ENCODE measurements at regions not wholly inside any gene's neighbourhood (a gene's known extent, or its start where the extent isn't known, plus 50 kb on each side); places are given as distances from the start of the nearest gene placed in this dataset.
A peak's percentile ranks its signal among the peaks of the same experiment; 100 is the strongest.

DNA sequence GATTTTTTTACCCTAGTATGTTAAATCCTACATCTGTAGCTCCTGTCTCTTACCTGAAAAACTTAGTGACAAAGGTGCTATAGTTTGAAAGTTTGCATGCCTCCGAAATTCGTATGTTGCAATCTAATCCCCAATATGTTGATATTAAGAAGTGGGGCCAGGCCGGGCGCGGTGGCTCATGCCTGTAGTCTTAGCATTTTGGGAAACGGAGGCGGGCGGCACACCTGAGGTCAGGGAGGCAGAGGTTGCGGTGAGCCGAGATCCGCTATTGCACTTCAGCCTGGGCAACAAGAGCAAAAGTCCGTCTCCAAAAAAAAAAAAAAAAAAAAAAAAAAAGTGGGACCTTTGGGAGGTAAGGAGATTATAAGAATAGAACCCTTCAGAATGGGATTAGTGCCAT, 471.3 kb upstream of the TECRL start:
- DNase-seq (ENCODE audit: low read depth in 4 of 6, low spot score in 6 of 6) = no peak
- Histone ChIP-seq H3K27ac (ENCODE audit: low read depth, low read length) (no peak overlapping the region), H3K4me1 (ENCODE audit: control insufficient read depth, insufficient read depth, low read length) (no peaks in the 10 kb centered on the region), H3K27me3 (ENCODE audit: control insufficient read depth, insufficient read depth, low read length) (no peaks in the 10 kb centered on the region), H3K9me3 (ENCODE audit: control insufficient read depth, insufficient read depth, low read length) (no peaks in the 10 kb centered on the region), H3K4me3 (ENCODE audit: low read depth, low read length) (no peak overlapping the region), H3K36me3 (ENCODE audit: control insufficient read depth, insufficient read depth, low read length) (no peaks in the 10 kb centered on the region)
- WGBS (ENCODE audit: insufficient coverage) = 97% methylated on average over 10 of the region's 12 CpGs

DNA sequence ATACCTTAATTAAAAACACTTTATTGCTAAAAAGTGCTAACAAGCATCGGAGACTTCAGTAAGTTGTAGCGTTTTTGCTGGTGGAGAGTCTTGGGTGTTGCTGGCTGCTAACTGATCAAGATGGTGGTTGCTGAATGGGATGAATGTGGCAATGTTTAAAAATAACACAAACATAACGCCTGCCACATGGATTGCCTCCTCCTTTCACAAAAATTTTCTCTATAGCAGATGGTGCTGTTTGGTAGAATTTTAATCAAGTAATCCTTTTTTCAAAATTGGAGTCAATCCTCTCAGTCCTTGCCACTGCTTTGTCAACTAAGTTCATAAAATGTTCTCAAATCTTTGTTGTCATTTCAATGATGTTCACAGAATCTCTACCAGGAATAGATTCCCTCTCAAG, 466.8 kb upstream of the TECRL start:
- WGBS (ENCODE audit: insufficient coverage) = no CpG with 5 or more reads among the region's 3 CpGs

DNA sequence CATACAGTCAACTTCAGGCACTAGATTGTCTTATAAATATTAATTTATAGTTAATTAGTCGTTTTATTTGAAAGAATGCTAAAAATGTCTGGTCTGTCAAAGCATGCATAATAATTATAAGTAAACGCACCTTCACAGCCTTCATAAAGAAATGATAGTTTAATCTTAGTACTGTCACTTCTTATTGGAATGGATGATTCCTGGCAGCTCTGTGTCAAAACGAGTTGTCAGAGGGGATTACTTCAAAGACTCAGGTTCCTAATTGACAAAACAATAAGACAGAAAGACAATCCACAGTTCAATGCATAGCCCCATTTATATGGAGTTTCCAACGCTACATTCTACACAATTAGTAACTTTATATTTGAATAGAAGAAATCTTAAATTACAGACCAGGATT, 461.3 kb upstream of the TECRL start:
- Histone ChIP-seq H3K27ac (ENCODE audit: low read depth, low read length) (no peak overlapping the region), H3K36me3 (ENCODE audit: control insufficient read depth, insufficient read depth, low read length) (no peaks in the 10 kb centered on the region), H3K27me3 (ENCODE audit: control insufficient read depth, insufficient read depth, low read length) (no peaks in the 10 kb centered on the region), H3K9me3 (ENCODE audit: control insufficient read depth, insufficient read depth, low read length) (no peaks in the 10 kb centered on the region), H3K4me1 (ENCODE audit: control insufficient read depth, insufficient read depth, low read length) (no peaks in the 10 kb centered on the region), H3K4me3 (ENCODE audit: low read depth, low read length) (no peak overlapping the region)
- WGBS (ENCODE audit: insufficient coverage) = no CpG with 5 or more reads among the region's 4 CpGs
- DNase-seq (ENCODE audit: low read depth in 4 of 6, low spot score in 6 of 6) = no peak

More for the DNA sequence above, 466.8 kb upstream of the TECRL start:
- no peaks in the 10 kb centered on the region for H3K27me3 ChIP-seq (ENCODE audit: control insufficient read depth, insufficient read depth, low read length)
- no peak overlapping the region for H3K4me3 ChIP-seq (ENCODE audit: low read depth, low read length)
- H3K27ac ChIP-seq (ENCODE audit: low read depth, low read length) = no peak overlapping the region
- H3K36me3 ChIP-seq (ENCODE audit: control insufficient read depth, insufficient read depth, low read length) = no peaks in the 10 kb centered on the region
- H3K9me3 ChIP-seq (ENCODE audit: control insufficient read depth, insufficient read depth, low read length) = no peaks in the 10 kb centered on the region
- no peaks in the 10 kb centered on the region for H3K4me1 ChIP-seq (ENCODE audit: control insufficient read depth, insufficient read depth, low read length)
- DNase-seq (ENCODE audit: low read depth in 4 of 6, low spot score in 6 of 6) = peak in 1 of 6 donors; percentile 87

DNA sequence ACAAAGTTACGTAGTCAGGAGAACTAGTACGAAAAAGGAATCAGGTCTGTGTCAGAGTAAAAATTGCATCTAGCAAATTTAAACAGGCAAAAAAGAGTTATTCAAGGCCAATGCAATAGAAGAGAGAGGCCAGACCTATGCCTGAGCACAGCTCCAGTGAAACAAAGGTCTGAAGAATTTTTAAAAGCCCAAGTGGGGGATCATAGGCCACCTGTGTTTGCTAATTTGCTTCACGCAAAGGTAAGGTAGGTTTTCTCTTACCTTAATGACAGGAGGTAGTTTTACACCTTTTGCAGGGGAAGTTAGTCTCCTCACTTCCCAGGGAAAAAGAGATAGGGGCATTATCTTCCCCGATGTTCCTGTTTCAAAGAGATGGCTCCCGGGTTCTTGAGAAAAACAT, 448.6 kb upstream of the TECRL start:
- Histone ChIP-seq H3K27ac (ENCODE audit: low read depth, low read length) (no peak overlapping the region), H3K4me3 (ENCODE audit: low read depth, low read length) (no peak overlapping the region), H3K36me3 (ENCODE audit: control insufficient read depth, insufficient read depth, low read length) (no peaks in the 10 kb centered on the region), H3K9me3 (ENCODE audit: control insufficient read depth, insufficient read depth, low read length) (no peaks in the 10 kb centered on the region), H3K4me1 (ENCODE audit: control insufficient read depth, insufficient read depth, low read length) (no peaks in the 10 kb centered on the region), H3K27me3 (ENCODE audit: control insufficient read depth, insufficient read depth, low read length) (no peaks in the 10 kb centered on the region)
- 52% methylated on average over 4 of the region's 5 CpGs for WGBS (ENCODE audit: insufficient coverage)
- DNase-seq (ENCODE audit: low read depth in 4 of 6, low spot score in 6 of 6) = no peak

DNA sequence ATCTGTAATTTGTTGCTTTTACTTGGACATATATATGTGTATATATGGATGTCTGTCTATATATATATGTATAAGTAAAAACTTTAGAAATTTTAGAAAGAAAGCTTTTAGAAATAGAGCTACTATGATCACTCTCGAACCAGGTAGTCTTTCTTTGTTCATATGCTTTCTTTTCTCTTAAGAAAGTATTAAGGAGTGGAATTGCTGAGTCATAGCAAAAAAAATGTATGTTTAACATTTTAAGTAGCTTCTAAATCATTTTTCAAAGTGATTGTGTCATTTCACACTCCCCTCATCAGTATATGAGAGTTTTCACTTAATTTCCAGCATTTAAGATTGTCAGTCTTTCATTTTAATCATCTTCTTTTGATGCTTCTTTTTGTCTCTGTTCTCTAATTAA, 447.9 kb upstream of the TECRL start:
- no peak overlapping the region for H3K4me3 ChIP-seq (ENCODE audit: low read depth, low read length)
- no CpG with 5 or more reads among the region's 1 CpG for WGBS (ENCODE audit: insufficient coverage)
- H3K9me3 ChIP-seq (ENCODE audit: control insufficient read depth, insufficient read depth, low read length) = no peaks in the 10 kb centered on the region
- DNase-seq (ENCODE audit: low read depth in 4 of 6, low spot score in 6 of 6) = no peak
- H3K36me3 ChIP-seq (ENCODE audit: control insufficient read depth, insufficient read depth, low read length) = no peaks in the 10 kb centered on the region
- H3K4me1 ChIP-seq (ENCODE audit: control insufficient read depth, insufficient read depth, low read length) = no peaks in the 10 kb centered on the region
- H3K27me3 ChIP-seq (ENCODE audit: control insufficient read depth, insufficient read depth, low read length) = no peaks in the 10 kb centered on the region
- H3K27ac ChIP-seq (ENCODE audit: low read depth, low read length) = no peak overlapping the region

DNA sequence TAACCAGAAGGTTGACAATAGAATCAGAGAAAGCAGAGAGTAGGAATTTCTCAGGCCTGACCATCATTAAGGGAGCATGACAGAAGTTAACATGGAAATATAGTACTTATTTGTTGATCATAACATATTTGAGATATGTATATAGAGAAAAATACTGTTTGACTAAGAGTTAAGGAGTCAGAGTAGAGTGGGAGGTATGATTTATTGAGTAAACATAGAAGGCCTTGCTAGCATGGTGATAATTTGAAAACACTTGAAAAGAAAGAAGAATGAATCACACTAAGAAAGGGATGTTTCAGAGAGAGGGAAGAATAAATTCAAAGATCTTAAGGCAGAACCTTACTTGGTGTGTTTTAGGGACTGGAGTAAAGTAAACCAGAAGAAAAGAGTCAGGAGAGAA, 437.2 kb upstream of the TECRL start:
- H3K9me3 ChIP-seq (ENCODE audit: control insufficient read depth, insufficient read depth, low read length) = no peaks in the 10 kb centered on the region
- H3K27ac ChIP-seq (ENCODE audit: low read depth, low read length) = no peak overlapping the region
- no peaks in the 10 kb centered on the region for H3K36me3 ChIP-seq (ENCODE audit: control insufficient read depth, insufficient read depth, low read length)
- H3K4me1 ChIP-seq (ENCODE audit: control insufficient read depth, insufficient read depth, low read length) = no peaks in the 10 kb centered on the region
- DNase-seq (ENCODE audit: low read depth in 4 of 6, low spot score in 6 of 6) = no peak
- H3K27me3 ChIP-seq (ENCODE audit: control insufficient read depth, insufficient read depth, low read length) = no peaks in the 10 kb centered on the region
- no peak overlapping the region for H3K4me3 ChIP-seq (ENCODE audit: low read depth, low read length)

DNA sequence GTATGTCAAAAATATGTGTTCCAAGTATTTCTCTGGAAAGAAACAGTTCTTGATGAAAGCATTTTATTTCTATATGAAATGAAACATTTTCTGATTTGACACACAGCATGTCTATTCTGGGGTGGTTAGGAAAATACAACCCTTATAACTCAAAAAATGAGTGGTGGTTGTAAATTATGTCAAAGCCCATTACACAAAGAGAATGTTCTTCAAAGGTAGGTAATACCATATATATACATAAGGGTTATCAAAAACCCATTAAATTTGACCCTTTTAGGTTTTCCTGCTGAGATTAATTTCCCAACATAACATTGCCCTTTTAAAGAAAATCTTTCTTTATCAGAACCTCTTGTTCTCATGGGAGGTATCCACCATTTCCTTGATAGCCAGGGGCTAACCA, 420.5 kb upstream of the TECRL start:
- no peaks in the 10 kb centered on the region for H3K27me3 ChIP-seq (ENCODE audit: control insufficient read depth, insufficient read depth, low read length)
- H3K4me1 ChIP-seq (ENCODE audit: control insufficient read depth, insufficient read depth, low read length) = no peaks in the 10 kb centered on the region
- no peak for DNase-seq (ENCODE audit: low read depth in 4 of 6, low spot score in 6 of 6)

DNA sequence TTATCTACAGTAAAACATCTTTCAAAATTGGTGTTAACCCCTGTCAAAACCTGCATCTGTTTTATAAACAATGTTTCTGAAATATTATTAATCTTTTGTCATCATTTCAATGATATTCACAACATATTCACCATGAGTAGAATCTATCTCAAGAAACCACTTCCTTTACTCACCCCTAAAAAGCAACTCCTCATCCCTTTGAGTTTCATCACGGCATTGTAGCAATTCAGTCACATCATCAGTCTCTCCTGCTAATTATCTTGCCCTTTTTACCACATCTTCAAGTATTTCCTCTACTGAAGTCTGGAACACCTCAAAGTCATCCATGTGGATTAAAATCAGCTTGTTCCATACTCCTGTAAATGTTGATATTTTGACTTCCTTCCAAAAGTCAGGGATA, 415.3 kb upstream of the TECRL start:
- H3K36me3 ChIP-seq (ENCODE audit: control insufficient read depth, insufficient read depth, low read length) = no peaks in the 10 kb centered on the region
- H3K27ac ChIP-seq (ENCODE audit: low read depth, low read length) = no peak overlapping the region
- no peaks in the 10 kb centered on the region for H3K27me3 ChIP-seq (ENCODE audit: control insufficient read depth, insufficient read depth, low read length)
- WGBS (ENCODE audit: insufficient coverage) = 83% methylated on average over 1 of the region's 1 CpG
- no peaks in the 10 kb centered on the region for H3K4me1 ChIP-seq (ENCODE audit: control insufficient read depth, insufficient read depth, low read length)
- DNase-seq (ENCODE audit: low read depth in 4 of 6, low spot score in 6 of 6) = no peak
- H3K4me3 ChIP-seq (ENCODE audit: low read depth, low read length) = no peak overlapping the region
- H3K9me3 ChIP-seq (ENCODE audit: control insufficient read depth, insufficient read depth, low read length) = no peaks in the 10 kb centered on the region

More for the DNA sequence above, 420.5 kb upstream of the TECRL start:
- Histone ChIP-seq H3K27ac (ENCODE audit: low read depth, low read length) (no peak overlapping the region), H3K9me3 (ENCODE audit: control insufficient read depth, insufficient read depth, low read length) (no peaks in the 10 kb centered on the region), H3K36me3 (ENCODE audit: control insufficient read depth, insufficient read depth, low read length) (no peaks in the 10 kb centered on the region), H3K4me3 (ENCODE audit: low read depth, low read length) (no peak overlapping the region)

DNA sequence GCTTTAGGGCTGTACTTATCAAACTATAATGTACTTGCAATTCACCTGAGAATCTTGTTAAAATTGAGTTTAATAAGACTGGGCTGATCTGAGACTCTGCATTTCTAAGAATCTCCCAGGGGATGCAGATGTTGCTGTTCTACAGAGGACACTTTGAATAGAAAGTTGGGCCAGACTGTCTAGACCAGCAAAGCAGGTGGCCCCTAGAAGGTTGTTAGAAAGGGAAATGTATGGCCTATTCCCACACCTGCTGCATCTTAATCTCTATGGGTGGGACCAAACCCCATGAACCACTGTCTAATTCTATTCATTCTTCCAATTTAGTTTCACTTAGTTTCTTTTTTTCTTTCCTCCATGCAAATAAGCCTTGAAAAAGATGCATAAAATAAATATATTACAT, 413.2 kb upstream of the TECRL start:
- no peaks in the 10 kb centered on the region for H3K4me1 ChIP-seq (ENCODE audit: control insufficient read depth, insufficient read depth, low read length)
- no peak for DNase-seq (ENCODE audit: low read depth in 4 of 6, low spot score in 6 of 6)
- H3K4me3 ChIP-seq (ENCODE audit: low read depth, low read length) = no peak overlapping the region
- no peaks in the 10 kb centered on the region for H3K9me3 ChIP-seq (ENCODE audit: control insufficient read depth, insufficient read depth, low read length)
- H3K36me3 ChIP-seq (ENCODE audit: control insufficient read depth, insufficient read depth, low read length) = no peaks in the 10 kb centered on the region
- H3K27me3 ChIP-seq (ENCODE audit: control insufficient read depth, insufficient read depth, low read length) = no peaks in the 10 kb centered on the region
- no peak overlapping the region for H3K27ac ChIP-seq (ENCODE audit: low read depth, low read length)

DNA sequence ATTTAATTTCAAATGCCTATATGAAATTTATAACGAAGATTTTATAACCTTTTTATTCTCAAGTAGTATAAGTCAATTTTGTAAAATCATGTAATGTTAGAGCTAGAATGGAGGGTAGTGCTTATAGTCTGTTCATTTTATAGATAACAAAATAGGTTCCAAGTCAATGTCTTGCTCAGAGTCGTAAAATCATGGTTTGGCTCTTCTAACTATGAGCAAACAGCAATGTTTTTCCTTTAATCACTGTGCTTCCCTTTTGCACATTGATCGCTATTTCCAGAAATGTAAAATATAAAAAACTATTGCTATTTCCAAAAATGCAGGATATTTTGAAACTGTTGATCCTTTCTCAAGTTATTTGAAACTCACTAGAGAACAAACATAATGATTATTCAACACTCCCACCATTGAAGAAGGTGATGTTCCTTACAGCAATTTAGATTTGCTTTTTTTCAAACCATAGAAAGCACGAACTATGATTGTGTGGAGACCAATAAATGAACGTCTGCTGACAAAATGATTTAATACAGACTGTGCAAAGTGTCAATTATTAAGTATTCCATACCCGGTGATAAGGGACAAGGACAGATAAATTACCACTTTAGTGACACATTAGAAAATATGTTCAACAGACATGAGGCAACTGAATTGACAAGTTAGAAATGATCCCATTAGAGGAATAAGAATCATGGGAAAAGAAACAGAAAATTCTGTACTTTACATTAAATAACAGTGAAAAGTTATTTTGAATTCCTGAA, 412.1 kb upstream of the TECRL start:
- no CpG with 5 or more reads among the region's 6 CpGs for WGBS (ENCODE audit: insufficient coverage)
- no peak overlapping the region for H3K27ac ChIP-seq (ENCODE audit: low read depth, low read length)
- no peaks in the 10 kb centered on the region for H3K9me3 ChIP-seq (ENCODE audit: control insufficient read depth, insufficient read depth, low read length)
- H3K4me3 ChIP-seq (ENCODE audit: low read depth, low read length) = no peak overlapping the region
- no peaks in the 10 kb centered on the region for H3K4me1 ChIP-seq (ENCODE audit: control insufficient read depth, insufficient read depth, low read length)
- no peak for DNase-seq (ENCODE audit: low read depth in 4 of 6, low spot score in 6 of 6)
- no peaks in the 10 kb centered on the region for H3K27me3 ChIP-seq (ENCODE audit: control insufficient read depth, insufficient read depth, low read length)
- no peaks in the 10 kb centered on the region for H3K36me3 ChIP-seq (ENCODE audit: control insufficient read depth, insufficient read depth, low read length)
